NCI-H510A treated with DMSO at 0.1 percent for 48 hours (cell line): ENCODE measurements at regions not wholly inside any gene's neighbourhood (a gene's known extent, or its start where the extent isn't known, plus 50 kb on each side); places are given as distances from the start of the nearest gene placed in this dataset.

Experiments
- DNase-seq: peaks from one replicate; lab custom pipeline; 2025; lab: John Stamatoyannopoulos, UW

DNA sequence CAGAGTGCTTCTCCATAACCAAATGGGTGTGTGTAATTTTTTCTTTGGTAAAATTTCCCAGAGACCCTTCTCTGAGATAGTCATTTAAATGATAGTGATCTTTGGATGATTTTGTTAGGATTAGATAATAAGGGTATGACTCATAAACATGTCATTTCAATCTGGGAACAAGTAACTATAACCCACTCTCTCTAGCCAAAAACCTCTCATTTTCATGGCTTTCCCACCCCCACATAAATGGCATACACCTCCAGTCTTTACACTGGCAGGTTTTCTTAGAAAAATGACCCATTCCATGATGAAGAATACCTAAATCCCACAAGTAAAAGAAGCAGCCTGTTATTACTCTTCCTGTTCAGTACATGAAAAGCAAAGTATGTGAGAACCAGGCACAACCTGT, 572.0 kb upstream of the ZEB2 start:
- DNase-seq: no peak

DNA sequence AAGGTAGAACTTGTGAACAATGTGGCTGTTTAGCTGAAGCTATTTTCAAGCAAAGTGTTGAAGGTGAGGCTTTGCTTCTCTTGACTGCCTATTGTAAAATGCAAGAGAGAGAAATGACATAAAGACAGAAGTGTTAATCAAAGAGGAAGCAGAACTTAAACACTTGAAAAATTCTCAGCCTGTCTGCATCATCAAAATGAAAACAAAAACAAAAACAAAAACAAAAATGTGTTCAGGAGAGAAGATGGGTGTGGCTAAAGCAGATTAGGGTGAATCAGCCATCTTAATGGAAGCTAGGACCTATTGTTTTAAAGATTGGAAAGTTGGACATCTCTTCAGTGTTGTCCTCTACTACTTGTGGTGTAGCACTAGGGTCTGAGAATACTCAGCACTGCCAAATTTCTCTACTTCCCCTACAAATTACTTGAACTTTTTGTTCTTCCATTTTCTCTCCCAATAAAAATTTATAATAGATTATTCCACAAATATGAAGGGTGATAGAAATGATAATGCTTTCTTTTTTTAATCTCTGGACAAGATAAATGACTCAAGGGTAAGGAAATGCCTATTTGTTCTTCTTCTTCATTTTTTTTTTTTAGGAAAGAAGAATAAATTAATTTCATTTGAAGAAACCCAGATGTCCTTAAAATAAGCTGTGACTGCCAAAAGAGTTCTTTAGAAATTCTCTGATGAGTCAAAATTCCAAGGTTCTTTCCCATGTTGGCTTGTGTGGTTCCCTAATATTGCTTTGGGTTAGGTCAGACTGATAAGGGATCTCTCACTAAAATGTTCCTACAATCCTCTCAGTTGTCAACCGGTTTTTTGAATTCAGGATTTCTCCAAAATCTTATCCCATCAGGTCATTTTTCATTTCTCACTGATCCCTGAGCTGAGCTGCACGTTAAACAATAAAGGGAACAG, 571.2 kb upstream of the ZEB2 start:
- DNase-seq: no peak

DNA sequence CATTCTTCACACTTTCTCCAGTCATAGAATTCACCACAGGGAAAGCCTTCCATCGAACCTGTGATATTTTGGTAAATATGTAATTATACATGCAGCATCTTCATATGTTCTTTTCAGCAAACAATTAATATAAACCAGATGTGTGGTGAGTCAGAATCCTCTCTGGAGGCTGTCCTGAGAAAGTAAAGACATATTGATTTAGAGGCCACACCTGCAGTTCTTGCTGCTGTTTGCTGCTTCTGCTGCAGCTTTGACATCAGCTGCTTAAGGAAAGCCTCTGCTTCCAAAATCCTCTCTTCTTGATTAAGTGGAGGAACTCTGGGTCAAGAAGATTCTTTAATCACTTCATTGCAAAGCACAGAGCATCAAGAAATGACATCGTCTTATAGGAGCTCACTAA, 568.8 kb upstream of the ZEB2 start:
- DNase-seq: no peak

DNA sequence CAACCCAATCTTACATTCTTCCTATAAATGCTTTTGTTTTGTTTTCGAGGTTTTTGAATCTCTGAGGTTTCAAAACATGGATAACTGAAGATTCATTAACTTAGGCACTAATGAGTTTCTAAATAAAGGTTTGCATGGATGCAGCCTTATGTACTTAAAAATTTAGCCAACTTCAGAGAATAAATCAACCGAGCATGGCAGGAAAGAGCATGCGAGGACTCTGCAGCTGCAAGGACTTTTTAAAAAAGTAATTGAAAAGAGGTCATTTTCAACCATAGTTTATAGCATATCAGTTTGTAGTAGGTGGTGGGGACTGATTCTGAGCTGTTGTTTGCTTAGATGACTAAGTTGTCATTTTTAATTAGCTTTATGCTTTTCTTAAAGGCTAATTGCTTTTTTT, 567.0 kb upstream of the ZEB2 start:
- DNase-seq: no peak

DNA sequence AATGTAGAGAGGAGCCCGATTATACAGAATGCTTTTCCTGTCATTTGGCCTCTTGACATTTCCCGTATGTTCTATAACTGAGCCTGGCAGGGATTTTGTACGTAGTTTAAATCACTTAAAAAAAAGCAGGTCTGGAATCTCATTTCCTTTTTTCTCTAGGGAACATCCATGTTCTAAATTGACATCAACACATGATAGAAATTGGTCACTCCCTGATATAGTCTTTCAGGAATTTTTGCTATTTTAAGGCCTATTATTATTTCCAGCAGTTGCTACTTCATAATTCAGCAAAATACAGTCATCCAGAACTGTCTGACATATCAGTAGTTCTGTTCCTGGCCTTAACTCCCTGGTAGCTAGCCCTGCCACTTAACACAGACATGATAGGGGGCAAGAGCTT, 565.7 kb upstream of the ZEB2 start:
- DNase-seq: no peak

DNA sequence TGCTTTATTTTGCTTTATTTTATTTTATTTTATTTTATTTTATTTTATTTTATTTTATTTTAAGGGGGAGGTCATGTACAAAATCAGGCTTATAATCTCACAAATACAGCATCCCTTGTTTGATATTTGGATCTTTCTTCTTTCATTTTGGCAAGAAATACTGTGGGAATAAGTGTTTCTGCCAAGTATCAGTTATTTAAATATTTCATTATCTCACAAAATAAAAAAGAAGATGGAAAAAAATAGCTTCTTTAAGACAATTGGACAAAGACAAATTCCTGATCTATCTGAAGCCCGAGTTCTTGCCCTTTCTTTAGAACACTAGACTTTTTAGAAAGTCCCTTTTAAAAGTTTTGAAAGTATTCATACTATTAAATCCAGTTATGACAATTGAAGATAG, 560.5 kb upstream of the ZEB2 start:
- no peak for DNase-seq

DNA sequence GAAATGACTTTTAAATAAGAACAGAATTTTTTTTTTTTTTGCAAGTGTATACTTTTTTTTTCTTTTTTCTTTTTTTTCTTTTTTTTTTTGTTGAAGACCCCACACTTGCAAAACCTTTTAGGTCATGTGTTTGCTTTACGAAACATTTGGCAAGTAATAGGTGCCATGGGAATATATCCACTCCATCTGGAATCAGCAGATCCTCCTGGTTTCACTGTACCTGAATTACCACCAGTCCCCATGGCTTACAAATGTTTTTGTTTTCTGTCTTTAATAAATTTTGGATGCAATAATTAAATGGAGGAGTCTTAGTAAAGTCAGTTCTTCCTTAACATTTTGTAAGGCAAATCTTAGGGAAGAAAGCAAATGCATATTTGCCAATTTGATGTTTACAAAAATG, 559.7 kb upstream of the ZEB2 start:
- DNase-seq: no peak

DNA sequence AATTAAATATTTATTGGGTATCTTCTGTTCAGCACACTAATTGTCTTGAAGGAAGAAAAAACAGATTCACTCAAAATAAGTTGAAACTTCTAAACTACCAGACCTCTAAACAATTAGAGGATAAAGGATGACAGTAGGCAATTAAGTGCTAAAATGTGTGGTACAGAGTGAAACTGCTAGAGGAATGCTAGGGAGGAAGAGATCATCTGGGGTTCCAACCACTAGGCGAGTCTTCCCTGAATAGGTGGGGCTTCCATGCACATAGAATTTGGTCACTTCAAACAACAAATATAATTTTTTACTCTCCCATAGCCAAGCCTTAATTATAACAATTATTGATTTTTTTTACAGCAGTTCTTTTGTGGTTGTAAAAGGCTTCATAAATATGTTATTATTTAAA, 559.0 kb upstream of the ZEB2 start:
- no peak for DNase-seq

DNA sequence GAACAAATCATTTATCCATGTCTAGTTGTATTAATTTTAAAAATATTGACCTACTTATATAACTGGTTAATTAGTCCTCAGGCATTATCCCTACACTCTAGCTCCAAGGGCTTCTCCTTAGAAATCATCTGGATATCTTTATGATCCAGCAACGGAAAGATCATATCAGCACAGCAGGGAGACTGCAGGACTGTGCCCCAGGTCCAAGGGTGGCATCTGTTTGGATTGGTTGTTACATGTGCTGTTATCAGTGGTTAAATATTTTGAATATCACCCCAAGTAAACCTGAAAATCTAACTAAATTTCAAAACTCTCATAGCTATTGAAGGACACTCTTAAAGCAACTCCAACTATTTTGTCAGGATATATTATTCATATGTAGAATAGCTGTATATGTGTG, 556.2 kb upstream of the ZEB2 start:
- no peak for DNase-seq

DNA sequence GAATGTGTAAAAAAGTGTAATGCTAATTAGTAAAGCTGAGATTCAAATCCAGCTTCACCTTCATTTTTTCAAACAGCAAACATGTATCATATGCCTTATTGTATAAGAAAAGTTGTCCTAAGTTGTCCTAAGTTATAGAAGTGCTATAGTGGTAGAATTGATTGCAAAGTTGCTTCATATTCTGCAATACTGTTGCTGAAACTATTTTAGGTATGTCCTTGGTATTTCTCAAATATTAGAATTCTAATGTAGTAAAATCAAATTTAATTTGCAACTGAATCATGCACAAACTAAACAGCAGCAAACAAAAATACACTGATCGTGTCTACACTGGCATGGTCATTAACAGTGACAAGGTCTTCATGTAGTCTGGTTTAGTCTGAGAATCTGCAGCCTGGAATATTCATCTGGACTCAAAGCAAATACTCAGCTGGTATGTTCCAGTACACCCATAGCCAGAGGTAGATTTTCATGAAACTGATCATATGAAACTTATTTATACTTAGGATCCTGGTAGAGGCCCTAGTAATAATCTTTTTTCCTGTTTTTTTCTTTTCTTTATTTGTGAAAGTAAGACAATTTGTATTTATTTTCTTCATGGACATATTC, 555.6 kb upstream of the ZEB2 start:
- DNase-seq: no peak

DNA sequence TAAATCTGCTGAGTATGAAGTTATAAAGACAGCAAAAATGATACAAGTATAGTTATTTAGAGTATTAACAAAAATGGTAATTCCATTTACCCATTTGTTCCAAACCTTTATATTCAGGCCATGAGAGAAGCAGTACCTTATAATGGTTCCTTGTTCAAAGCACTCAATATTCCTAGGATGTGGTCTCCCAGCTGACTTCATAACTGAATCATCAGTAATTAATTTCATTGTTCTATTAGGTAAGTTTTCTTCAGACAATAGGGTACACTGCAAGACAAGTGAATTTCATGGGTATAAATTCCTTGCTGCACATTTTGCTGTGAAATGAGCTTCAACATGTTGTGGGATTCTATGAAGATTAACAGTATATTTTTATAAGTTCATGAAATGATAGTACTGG, 550.8 kb upstream of the ZEB2 start:
- no peak for DNase-seq

DNA sequence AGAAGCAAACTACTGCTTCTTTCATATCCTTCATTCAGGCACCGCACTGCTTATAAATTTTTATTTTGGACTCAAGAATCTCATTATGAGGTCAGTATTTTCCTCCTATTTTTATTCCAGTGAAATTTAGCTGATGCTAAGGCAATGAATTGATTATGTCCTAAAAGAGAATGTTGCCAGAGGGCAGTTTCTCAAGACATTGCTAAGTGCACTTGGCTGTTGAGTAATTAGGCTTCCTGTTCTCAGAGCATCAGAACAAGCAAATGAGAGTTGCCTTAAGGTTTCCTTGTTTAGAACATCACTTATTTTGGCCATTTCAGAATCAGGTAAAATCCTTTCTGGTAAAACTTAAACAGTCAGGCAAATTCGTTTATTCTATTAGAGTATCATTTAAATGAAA, 548.6 kb upstream of the ZEB2 start:
- no peak for DNase-seq

DNA sequence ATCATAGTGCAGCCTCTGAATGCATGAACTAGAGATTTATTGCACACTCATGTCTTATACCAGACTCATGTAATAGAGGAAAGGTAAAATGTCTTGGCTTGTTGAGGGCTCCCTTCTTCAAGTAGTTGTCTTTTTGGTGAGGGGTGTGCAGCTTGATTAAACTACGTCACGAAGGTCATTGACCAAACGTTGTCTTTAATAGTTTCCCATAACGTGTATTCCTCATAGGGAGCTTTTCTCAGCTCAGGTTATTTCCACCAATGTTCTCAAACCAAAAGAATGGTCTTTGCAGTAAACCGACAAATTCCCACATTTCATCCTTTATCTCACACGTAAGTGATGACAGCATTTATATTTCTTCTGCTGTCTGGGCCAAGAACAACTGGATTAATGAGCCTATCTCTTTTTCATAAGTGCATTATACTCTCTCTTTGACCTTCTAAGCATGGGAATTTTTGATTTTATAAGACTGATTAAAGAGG, 547.7 kb upstream of the ZEB2 start:
- no peak for DNase-seq

DNA sequence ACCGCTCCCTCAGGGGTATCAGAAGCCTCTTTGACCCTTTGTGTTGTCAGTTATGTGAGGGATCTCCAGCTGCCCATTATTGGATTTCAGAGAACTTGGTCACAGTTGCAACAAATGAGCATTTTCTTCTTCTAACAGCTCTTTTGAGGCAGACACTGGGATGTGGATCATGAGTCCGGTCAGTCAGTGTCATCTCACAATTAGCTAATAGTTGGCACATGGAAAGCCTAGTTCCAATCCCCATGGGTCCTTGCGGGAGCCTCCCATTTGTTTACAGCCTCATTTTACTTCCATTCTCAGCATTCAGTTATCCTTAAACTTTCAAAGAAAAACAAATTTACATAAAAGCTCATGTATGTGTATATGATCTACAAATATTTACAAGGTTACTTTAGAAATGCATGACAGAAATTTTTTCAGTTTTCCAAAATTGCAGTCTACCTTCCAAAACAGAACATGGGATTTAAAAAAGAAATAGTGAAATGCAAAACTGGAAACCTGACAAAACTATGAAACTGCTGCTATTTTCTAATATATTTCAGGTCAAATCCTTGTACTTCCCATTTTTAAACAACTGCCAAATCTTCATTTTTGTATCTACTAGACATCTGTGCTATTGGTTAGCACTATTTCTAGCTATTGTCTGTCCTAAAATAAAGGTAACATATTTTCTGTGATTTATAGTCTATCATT, 547.1 kb upstream of the ZEB2 start:
- DNase-seq: no peak

DNA sequence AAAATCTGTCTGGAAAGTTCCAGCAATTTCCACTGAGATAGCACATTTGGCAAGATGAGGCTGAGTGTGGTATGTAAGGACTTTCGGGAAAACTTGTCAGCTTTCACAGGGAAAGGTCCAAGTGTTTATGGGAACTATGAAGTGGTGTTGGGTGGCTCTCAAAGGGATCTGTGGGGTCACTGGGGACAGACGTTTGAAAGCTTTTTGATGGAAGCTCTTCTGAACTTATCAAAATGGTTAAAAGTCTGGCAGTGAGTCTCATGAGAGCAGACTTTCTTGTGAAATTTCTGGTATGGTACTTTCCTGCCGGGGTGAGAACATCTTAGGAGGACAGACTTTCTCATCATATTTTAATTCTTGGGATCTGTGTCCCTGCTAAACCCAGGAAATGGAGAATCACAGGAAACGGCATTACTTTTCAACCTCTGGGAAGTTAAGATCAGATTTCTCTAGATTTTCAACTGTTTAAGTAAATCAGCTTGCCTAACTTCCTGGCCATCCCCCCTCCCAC, 546.3 kb upstream of the ZEB2 start:
- DNase-seq: no peak

DNA sequence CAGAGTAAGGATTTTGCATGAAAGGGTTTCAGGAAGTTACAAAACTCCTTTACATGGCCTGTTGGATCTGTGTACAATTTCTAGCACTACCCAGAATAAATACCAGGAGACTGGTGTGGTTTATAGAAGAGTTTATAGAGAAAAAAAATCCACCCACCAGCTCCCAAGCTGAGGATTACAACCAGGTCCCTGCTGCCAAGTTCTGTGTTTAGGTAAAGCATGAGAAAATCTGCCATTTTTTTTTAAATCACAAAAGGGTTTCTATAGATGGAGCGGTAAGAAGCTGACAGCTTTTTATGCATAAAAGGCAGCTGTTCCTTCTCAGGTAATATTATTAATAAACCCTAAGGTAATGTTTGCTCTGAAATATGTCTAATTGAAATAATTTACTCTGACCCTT, 545.4 kb upstream of the ZEB2 start:
- no peak for DNase-seq

DNA sequence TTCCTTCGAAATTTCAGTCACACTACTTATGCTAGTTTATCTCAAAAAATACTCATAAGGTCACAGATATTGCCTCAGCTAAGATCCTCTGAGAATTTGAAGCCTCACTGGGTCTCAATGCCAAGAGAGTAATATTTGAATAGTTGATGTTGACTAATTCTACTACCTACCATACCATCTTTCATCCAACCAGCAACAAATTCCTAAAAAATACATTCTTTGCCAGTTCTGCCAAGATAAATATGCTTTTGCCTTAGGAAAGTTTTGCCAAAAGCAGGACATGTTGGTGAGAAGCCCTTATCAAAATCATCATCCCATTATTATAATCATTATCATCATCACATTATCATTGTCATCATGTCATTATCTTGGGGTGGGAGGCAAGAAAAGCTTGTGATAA, 544.6 kb upstream of the ZEB2 start:
- no peak for DNase-seq

DNA sequence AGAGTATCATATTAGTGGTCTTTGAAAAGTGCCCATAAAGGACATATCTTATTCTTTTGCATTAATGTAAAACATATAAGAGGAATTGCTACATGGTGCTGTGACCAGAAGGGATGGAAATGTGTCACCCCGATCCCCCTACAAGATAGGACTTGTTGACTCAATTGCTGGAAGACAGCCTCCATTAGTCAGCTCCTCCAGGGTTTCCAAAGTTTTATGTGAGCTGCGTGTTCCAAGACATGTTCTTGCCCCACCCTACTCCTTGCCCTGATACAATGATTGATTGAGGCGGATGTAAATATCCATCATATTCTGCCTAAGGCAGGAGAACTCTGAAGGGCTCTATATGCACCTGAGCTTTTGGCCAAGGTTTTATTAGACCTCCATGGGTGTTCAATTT, 541.0 kb upstream of the ZEB2 start:
- DNase-seq: no peak

DNA sequence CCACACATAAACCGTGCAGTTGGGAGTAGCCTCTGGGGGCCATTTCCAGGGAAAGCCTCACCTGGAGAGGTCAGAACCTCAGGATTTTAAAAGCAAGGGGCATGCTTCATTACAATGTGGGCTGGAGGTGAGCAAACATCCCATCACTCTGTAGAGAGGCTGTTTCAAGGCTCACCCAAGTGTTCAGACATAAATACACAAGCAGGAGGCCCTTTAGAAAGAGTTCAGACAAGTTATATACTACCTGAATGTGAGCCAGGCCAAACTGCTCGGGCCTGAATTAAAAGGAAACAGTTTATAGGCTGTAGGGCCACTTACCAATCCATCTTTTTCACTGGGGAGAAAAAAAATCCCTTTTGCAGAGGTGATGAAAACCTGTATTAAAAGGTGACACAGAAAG, 540.0 kb upstream of the ZEB2 start:
- no peak for DNase-seq

DNA sequence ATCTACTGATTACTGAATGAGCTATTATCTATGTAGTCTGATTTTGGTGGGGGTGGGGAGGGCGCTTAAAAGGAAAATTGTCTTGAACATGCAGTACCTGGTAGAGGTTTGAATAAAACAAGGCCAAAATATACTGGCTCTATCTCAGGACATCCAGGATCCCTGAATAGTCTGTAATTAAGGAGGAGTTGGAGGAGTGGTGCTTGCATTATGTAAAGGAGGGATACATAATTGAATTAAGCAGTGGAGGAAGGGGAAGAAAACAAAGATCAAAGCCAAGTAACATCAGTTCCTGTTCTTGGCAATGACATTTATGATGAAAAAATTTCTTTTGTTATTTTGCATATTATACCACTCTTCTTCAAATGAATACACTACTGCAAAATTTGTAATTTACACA, 539.4 kb upstream of the ZEB2 start:
- no peak for DNase-seq

DNA sequence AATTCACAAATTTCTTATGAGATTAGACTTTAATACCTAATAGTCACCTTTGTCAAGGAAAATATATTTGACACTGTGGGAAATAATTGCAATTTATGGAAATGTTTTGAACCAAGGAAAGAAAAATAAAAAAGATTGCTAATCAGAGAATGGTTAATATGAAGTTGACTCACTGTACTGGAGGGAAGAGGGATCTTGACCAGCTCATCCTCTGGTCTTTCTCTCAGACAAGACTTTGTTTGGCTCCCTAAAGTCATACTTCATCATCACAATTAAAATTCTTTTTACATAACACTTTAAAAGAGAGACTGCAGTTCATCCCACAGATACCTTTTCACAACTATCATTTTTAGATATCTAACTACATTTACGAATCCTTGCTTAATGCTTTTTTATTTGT, 538.5 kb upstream of the ZEB2 start:
- DNase-seq: no peak

DNA sequence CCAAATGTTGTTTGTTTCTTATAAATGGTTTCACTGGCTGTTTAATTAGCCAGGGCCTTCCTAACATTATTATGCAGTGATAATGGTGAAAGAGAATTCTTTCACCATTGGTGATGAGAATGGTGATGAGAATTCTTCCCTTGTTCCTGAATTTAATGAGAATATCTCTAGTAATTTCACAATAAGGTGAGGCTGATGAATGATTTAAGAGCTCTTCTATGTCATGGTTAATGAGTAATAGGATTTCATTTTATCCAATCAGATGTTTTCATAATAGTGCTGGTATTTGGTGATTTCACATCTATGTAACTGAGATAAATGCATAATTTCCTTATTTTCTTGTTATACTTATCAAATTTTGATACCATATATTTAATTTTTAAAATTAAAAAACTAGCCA, 535.7 kb upstream of the ZEB2 start:
- no peak for DNase-seq

DNA sequence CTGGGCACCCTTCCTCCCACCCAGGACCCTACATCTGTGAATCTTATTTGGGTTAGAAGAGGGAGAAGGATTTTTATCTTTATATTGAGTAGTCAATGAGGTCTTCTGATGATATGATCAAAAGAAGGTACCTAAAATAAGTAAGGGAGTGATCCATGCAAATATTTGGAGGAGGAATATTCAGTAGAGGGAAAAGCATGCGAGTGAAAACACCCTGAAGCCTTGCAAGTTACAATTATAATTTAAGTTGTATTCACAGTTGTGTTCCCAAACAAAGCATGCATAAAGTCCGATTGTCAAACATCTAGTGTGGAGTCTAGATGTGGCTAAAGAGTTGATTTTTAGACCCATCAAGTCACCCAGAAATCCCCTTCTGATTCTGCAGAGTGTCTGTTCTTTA, 530.2 kb upstream of the ZEB2 start:
- DNase-seq: no peak
